Lung (tissue), 11 donors: ENCODE measurements at regions not wholly inside any gene's neighbourhood (a gene's known extent, or its start where the extent isn't known, plus 50 kb on each side); places are given as distances from the start of the nearest gene placed in this dataset.

Experiments used
- ATAC-seq: fragments of 200-7000 bp; cut with Tn5 transposase; one replicate; pipeline ENCODE4 v1.9.1; 2020; ENCODE audit warnings: moderate number of reproducible peaks; ENCODE audit not compliant: insufficient read depth, low FRiP score
- DNase-seq, 3 donors: peaks; one replicate each; pipeline ENCODE4 v3.0.0-alpha.2; 2013 to 2017
- H3K27ac ChIP-seq, 2 donors: one replicate each; pipeline ENCODE4 v1.5.1; 2013; ENCODE audit warnings: mild to moderate bottlenecking in 2 of 2, moderate library complexity in 2 of 2, control low read depth in 1 of 2, inconsistent platforms in 1 of 2, low read depth in 1 of 2, low read length in 1 of 2
- H3K27me3 ChIP-seq, 3 donors: one replicate each; pipeline ENCODE4 v1.5.1; 2013; ENCODE audit warnings: low read length in 2 of 3; ENCODE audit not compliant: control insufficient read depth in 3 of 3, insufficient read depth in 3 of 3
- H3K36me3 ChIP-seq, 4 donors: one replicate each; pipeline ENCODE4 v1.5.1; 2013; ENCODE audit warnings: low read length in 4 of 4, mild to moderate bottlenecking in 1 of 4, moderate library complexity in 1 of 4; ENCODE audit not compliant: control insufficient read depth in 4 of 4, insufficient read depth in 4 of 4
- H3K4me1 ChIP-seq, 5 donors: one replicate each; pipeline ENCODE4 v1.5.1; 2013; ENCODE audit warnings: low read length in 5 of 5, mild to moderate bottlenecking in 2 of 5, moderate library complexity in 1 of 5; ENCODE audit not compliant: control insufficient read depth in 5 of 5, insufficient read depth in 5 of 5
- H3K4me3 ChIP-seq: one replicate; pipeline ENCODE4 v1.5.1; 2013; ENCODE audit warnings: mild to moderate bottlenecking, control low read depth, moderate library complexity
- H3K9ac ChIP-seq, 2 donors: one replicate each; pipeline ENCODE4 v1.5.1; 2013; ENCODE audit warnings: low read length in 2 of 2, control low read depth in 1 of 2; ENCODE audit not compliant: insufficient read depth in 1 of 2
- H3K9me3 ChIP-seq, 4 donors: one replicate each; pipeline ENCODE4 v1.5.1; 2013; ENCODE audit warnings: low read length in 3 of 4, mild to moderate bottlenecking in 1 of 4, moderate library complexity in 1 of 4; ENCODE audit not compliant: control insufficient read depth in 4 of 4, insufficient read depth in 3 of 4
- WGBS, 2 donors: extraction: QIAGEN DNeasy Blood & Tissue Kit; methylation state at CpG; one replicate each; pipeline ENCODE4 v1.1.7; 2013; 5-methylcytosine and 5-hydroxymethylcytosine counted together
- TF ChIP-seq, protein P1 (sequence below): IDR thresholded peaks from 2 replicates; pipeline ENCODE4 v1.5.1; 2012; ENCODE audit warnings: mild to moderate bottlenecking; ENCODE audit errors: control extremely low read depth, extremely low read depth
- donor health status: control.
- donor health status: control.
- donor health status: Bipolar disorder and iron deficiency.
- donor health status: healthy.
- donor health status: DM: yes; HTN: yes; CAD: no.

DNA sequence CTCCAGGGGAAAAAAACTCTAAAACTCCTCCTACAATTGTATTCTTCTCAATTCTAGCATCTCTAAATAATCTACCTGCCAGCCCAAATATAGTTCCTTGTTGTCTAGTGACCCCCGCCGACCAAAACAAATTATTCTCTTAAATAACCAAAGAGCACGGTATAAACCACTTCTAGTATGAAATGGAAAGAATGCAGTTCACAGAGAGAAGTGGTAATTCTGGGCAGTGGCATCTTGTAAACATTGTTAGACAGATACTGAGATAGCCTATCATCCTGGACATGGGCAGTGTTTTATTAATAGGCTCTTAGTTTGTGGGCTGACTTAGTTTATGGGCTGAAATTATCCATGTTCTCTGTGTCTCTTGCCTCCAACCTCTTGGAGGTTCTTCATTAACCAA lies 1412.6 kb upstream of the CDH9 start:
- DNase-seq (no peak), ATAC-seq (no peak)
- WGBS, 2 donors = 33 to 46% methylated on average over 3 of the region's 3 CpGs
- Histone ChIP-seq H3K4me1 (no peaks in the 10 kb centered on the region), H3K27me3 (no peaks in the 10 kb centered on the region), H3K9me3 (peaks cover 0 to 5% (median 2%) of the 10 kb centered on the region in 4 donors), H3K4me3 (no peak overlapping the region), H3K27ac (no peak overlapping the region), H3K36me3 (no peaks in the 10 kb centered on the region), H3K9ac (no peak overlapping the region)
- TF ChIP-seq, protein P1, sequence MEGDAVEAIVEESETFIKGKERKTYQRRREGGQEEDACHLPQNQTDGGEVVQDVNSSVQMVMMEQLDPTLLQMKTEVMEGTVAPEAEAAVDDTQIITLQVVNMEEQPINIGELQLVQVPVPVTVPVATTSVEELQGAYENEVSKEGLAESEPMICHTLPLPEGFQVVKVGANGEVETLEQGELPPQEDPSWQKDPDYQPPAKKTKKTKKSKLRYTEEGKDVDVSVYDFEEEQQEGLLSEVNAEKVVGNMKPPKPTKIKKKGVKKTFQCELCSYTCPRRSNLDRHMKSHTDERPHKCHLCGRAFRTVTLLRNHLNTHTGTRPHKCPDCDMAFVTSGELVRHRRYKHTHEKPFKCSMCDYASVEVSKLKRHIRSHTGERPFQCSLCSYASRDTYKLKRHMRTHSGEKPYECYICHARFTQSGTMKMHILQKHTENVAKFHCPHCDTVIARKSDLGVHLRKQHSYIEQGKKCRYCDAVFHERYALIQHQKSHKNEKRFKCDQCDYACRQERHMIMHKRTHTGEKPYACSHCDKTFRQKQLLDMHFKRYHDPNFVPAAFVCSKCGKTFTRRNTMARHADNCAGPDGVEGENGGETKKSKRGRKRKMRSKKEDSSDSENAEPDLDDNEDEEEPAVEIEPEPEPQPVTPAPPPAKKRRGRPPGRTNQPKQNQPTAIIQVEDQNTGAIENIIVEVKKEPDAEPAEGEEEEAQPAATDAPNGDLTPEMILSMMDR = no peak

DNA sequence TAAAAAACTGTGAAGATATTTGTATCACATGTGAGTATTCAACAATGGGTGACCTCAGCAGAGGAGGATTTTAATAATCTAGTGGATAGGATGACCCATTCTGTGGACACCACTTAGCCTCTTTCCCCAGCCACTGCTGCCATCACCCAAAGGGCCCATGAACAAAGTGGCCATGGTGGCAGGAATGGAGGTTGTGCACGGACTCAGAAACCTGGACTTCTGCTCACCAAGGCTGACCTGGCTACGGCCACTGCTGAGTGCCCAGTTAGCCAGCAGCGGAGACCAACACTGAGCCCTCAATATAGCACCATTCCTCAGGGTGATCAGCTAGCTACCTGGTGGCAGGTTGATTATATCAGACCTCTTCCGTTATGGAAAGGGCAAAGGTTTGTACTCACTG lies 1410.4 kb upstream of the CDH9 start:
- no peak for DNase-seq
- no peak overlapping the region for H3K9ac ChIP-seq
- no peak overlapping the region for H3K4me3 ChIP-seq
- no peak for ATAC-seq
- H3K27ac ChIP-seq = no peak overlapping the region
- peaks cover 0 to 8% (median 2%) of the 10 kb centered on the region in 4 donors for H3K9me3 ChIP-seq
- H3K27me3 ChIP-seq = no peaks in the 10 kb centered on the region
- 78 to 88% methylated on average over 4 of the region's 4 CpGs for WGBS, 2 donors
- no peaks in the 10 kb centered on the region for H3K4me1 ChIP-seq
- TF ChIP-seq, protein P1 = no peak
- no peaks in the 10 kb centered on the region for H3K36me3 ChIP-seq

DNA sequence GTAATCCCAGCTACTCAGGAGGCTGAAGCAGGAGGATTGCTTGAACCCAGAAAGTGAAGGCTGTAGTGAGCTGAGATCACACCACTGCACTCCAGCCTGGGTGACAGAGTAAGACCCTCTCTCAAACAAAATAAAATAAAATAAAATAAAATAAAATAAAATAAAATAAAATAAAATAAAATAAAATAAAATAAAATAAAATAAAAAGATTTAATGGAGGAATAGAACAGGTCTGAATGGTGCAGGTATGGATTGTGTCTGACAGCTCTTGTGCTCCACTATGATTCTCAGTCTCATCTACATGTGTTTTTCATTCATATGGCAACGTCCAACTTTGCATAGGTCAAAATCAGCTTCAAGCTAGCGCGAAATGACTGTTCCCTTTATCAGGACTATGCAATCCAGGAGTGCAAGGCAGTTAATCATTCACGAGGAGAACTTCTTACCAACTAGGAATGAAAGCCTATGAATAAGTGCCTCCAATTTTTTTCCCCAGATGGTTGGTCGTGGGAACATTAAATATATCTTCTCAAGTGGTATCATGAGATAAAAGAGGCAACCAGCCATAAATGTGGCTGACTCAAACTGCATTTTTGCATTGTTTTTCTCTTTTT lies 1392.3 kb upstream of the CDH9 start:
- H3K27ac ChIP-seq = no peak overlapping the region
- H3K4me1 ChIP-seq = no peaks in the 10 kb centered on the region
- ATAC-seq (no peak), DNase-seq (peak; percentile 8 to 64 (median 14))
- no peaks in the 10 kb centered on the region for H3K27me3 ChIP-seq
- H3K4me3 ChIP-seq = no peak overlapping the region
- H3K9ac ChIP-seq = no peak overlapping the region
- TF ChIP-seq, protein P1 = no peak
- H3K9me3 ChIP-seq = peaks cover 0 to 4% (median 2%) of the 10 kb centered on the region in 4 donors
- WGBS, 2 donors = 64 to 80% methylated on average over 5 of the region's 5 CpGs
- H3K36me3 ChIP-seq = no peaks in the 10 kb centered on the region

DNA sequence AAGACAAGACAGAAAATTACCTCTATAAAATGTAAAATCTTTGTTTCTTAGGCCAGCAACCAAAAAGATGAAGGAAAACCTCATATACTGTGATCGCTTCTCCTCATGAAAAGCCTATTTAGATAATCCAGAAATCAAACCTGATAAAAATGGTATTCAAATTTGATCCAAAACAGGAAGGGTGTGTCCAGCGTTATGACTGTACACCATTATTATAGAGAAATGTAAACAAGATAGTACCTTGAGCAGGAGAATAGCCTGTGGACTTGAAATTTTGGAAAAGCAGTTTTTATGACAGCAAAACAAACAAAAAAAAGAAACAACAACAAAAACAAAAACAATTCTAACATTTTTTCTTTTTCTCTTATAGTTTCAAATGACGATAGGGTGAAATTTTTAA lies 1382.8 kb upstream of the CDH9 start:
- Histone ChIP-seq H3K9ac (no peak overlapping the region), H3K36me3 (no peaks in the 10 kb centered on the region), H3K4me3 (no peak overlapping the region), H3K27ac (no peak overlapping the region), H3K27me3 (no peaks in the 10 kb centered on the region), H3K4me1 (no peaks in the 10 kb centered on the region), H3K9me3 (peaks cover 0 to 3% (median 0%) of the 10 kb centered on the region in 4 donors)
- TF ChIP-seq, protein P1 = no peak
- DNase-seq (no peak), ATAC-seq (no peak)
- WGBS, 2 donors = 72 to 82% methylated on average over 3 of the region's 3 CpGs
